IMR-90 (cell line): ENCODE measurements at regions not wholly inside any gene's neighbourhood (a gene's known extent, or its start where the extent isn't known, plus 50 kb on each side); places are given as distances from the start of the nearest gene placed in this dataset.

ENCODE experiments used
- ATAC-seq: fragments of 200-7000 bp; cut with Tn5 transposase; 2 replicates; pipeline ENCODE4 v1.9.1; 2020; ENCODE audit warnings: low read depth, mild to moderate bottlenecking, moderate library complexity
- BruUV-seq: library from RNA; stranded (reverse); fragments of 400-500 nt; replicated peaks from 2 replicates; lab custom pipeline; 2021; lab: Mats Ljungman, UMichigan
- CTCF ChIA-PET: fragments of 300-600 bp; formaldehyde crosslinking; extraction: SDS; loops from one replicate; lab custom pipeline; 2021; ENCODE audit warnings: antibody characterized with exemption; lab: Yijun Ruan, JAX
- POLR2A ChIA-PET: fragments of 300-600 bp; sonication (Branson Sonifier 250); formaldehyde crosslinking; loops from one replicate; lab custom pipeline; 2022; ENCODE audit warnings: antibody characterized with exemption; ENCODE audit not compliant: unreplicated experiment; lab: Charles Lee
- DNase-seq: peaks from one replicate; pipeline ENCODE4 v3.0.0; 2013
- H2AFZ ChIP-seq: replicated peaks from 2 replicates; pipeline ENCODE3; 2013; ENCODE audit warnings: low read length, mild to moderate bottlenecking; ENCODE audit not compliant: poor library complexity
- H2AK5ac ChIP-seq: 2 replicates; pipeline ENCODE4 v1.6.1; 2013; ENCODE audit warnings: low read depth, low read length, inconsistent platforms
- H2AK9ac ChIP-seq: replicated peaks from 2 replicates; pipeline ENCODE3; 2013; ENCODE audit warnings: mild to moderate bottlenecking, low read depth, low read length, moderate library complexity; ENCODE audit not compliant: poor library complexity
- H2BK120ac ChIP-seq: 2 replicates; pipeline ENCODE4 v1.6.1; 2013; ENCODE audit warnings: low read depth, low read length, inconsistent platforms
- H2BK15ac ChIP-seq: 3 replicates; pipeline ENCODE4 v1.6.1; 2013; ENCODE audit warnings: low read depth, low read length, inconsistent platforms
- H2BK20ac ChIP-seq: 2 replicates; pipeline ENCODE4 v1.6.1; 2013; ENCODE audit warnings: low read depth, mild to moderate bottlenecking, inconsistent platforms, low read length, moderate library complexity
- H2BK5ac ChIP-seq: 2 replicates; pipeline ENCODE4 v1.6.1; 2013; ENCODE audit warnings: mild to moderate bottlenecking, low read depth, low read length, inconsistent platforms; ENCODE audit not compliant: poor library complexity, severe bottlenecking
- H3K14ac ChIP-seq: replicated peaks from 2 replicates; pipeline ENCODE4 v1.6.1; 2013; ENCODE audit warnings: low read depth, low read length, inconsistent platforms
- H3K18ac ChIP-seq: 2 replicates; pipeline ENCODE4 v1.6.1; 2013; ENCODE audit warnings: low read depth, low read length, control low read depth
- H3K23ac ChIP-seq: 2 replicates; pipeline ENCODE4 v1.6.1; 2013; ENCODE audit warnings: low read depth, low read length, inconsistent platforms
- H3K27ac ChIP-seq: 2 replicates; pipeline ENCODE4 v1.5.1; 2013; ENCODE audit warnings: mild to moderate bottlenecking, control low read depth, low read length; ENCODE audit not compliant: insufficient read depth
- H3K27me3 ChIP-seq: 2 replicates; pipeline ENCODE4 v1.6.1; 2013; ENCODE audit warnings: low read length; ENCODE audit not compliant: control insufficient read depth, insufficient read depth
- H3K36me3 ChIP-seq: 2 replicates; pipeline ENCODE4 v1.6.1; 2013; ENCODE audit warnings: low read length, mixed read lengths; ENCODE audit not compliant: control insufficient read depth, insufficient read depth
- H3K4ac ChIP-seq: 2 replicates; pipeline ENCODE4 v1.6.1; 2013; ENCODE audit warnings: low read depth, low read length, inconsistent platforms
- H3K4me1 ChIP-seq: 2 replicates; pipeline ENCODE4 v1.6.1; 2013; ENCODE audit warnings: low read length, mixed read lengths; ENCODE audit not compliant: control insufficient read depth, insufficient read depth
- H3K4me2 ChIP-seq: 2 replicates; pipeline ENCODE4 v1.6.1; 2013; ENCODE audit warnings: low read depth, mild to moderate bottlenecking, control low read depth, low read length, moderate library complexity
- H3K4me3 ChIP-seq: 2 replicates; pipeline ENCODE4 v1.5.1; 2013; ENCODE audit warnings: low read depth, mild to moderate bottlenecking, control low read depth, low read length, moderate library complexity; ENCODE audit not compliant: insufficient read depth
- H3K56ac ChIP-seq: 2 replicates; pipeline ENCODE4 v1.6.1; 2013; ENCODE audit warnings: low read length, inconsistent platforms; ENCODE audit not compliant: insufficient read depth; ENCODE audit errors: extremely low read depth
- H3K79me1 ChIP-seq, 2 experiments: 2 replicates each; pipeline ENCODE4 v1.6.1; 2013; ENCODE audit warnings: low read length in 2 of 2, inconsistent platforms in 1 of 2, low read depth in 1 of 2
- H3K9ac ChIP-seq: 2 replicates; pipeline ENCODE4 v1.6.1; 2013; ENCODE audit warnings: low read depth, low read length, control low read depth
- H3K9me1 ChIP-seq: 2 replicates; pipeline ENCODE4 v1.6.1; 2013; ENCODE audit warnings: low read length, inconsistent platforms; ENCODE audit not compliant: insufficient read depth
- H3K9me3 ChIP-seq: 2 replicates; pipeline ENCODE4 v1.6.1; 2013; ENCODE audit warnings: low read length; ENCODE audit not compliant: control insufficient read depth, insufficient read depth
- H4K20me1 ChIP-seq: 2 replicates; pipeline ENCODE4 v1.6.1; 2013; ENCODE audit warnings: low read length, inconsistent platforms; ENCODE audit not compliant: insufficient read depth
- H4K5ac ChIP-seq: 2 replicates; pipeline ENCODE4 v1.6.1; 2013; ENCODE audit warnings: mild to moderate bottlenecking, low read depth, low read length, control low read depth
- H4K8ac ChIP-seq, 2 experiments: 2 replicates each; pipeline ENCODE4 v1.6.1; 2013; ENCODE audit warnings: low read depth in 2 of 2, low read length in 2 of 2, control low read depth in 1 of 2, inconsistent platforms in 1 of 2
- H4K91ac ChIP-seq: 2 replicates; pipeline ENCODE4 v1.6.1; 2013; ENCODE audit warnings: low read depth, low read length, inconsistent platforms; ENCODE audit not compliant: insufficient read depth
- BHLHE40 ChIP-seq: fragments of 150-350 bp; IDR thresholded peaks from 2 replicates; pipeline ENCODE4 v1.6.1; 2016; ENCODE audit warnings: mild to moderate bottlenecking, low read depth, low read length
- CEBPB ChIP-seq: IDR thresholded peaks from 2 replicates; pipeline ENCODE4 v1.6.1; 2012; ENCODE audit warnings: low read depth, low read length, improper control_type of control experiment
- CHD1 ChIP-seq: IDR thresholded peaks from 2 replicates; pipeline ENCODE4 v1.6.1; 2012; ENCODE audit warnings: low read depth, low read length, improper control_type of control experiment
- FOS ChIP-seq: fragments of 150-350 bp; IDR thresholded peaks from 2 replicates; pipeline ENCODE4 v1.6.1; 2016; ENCODE audit warnings: low read depth, low read length
- MAFK ChIP-seq: IDR thresholded peaks from 2 replicates; pipeline ENCODE4 v1.6.1; 2012; ENCODE audit warnings: low read depth, low read length, improper control_type of control experiment
- MAZ ChIP-seq: IDR thresholded peaks from 2 replicates; pipeline ENCODE4 v1.6.1; 2012; ENCODE audit warnings: low read depth, mild to moderate bottlenecking, low read length, improper control_type of control experiment, moderate library complexity, borderline replicate concordance
- MXI1 ChIP-seq: IDR thresholded peaks from 2 replicates; pipeline ENCODE4 v1.6.1; 2012; ENCODE audit warnings: low read depth, mild to moderate bottlenecking, low read length, moderate library complexity, borderline replicate concordance
- NFE2L2 ChIP-seq: fragments of 150-350 bp; IDR thresholded peaks from 2 replicates; pipeline ENCODE4 v1.6.1; 2016; ENCODE audit warnings: low read depth, mild to moderate bottlenecking, low read length
- POLR2A ChIP-seq: IDR thresholded peaks from 2 replicates; pipeline ENCODE4 v1.6.1; 2012; ENCODE audit warnings: mild to moderate bottlenecking, low read depth, low read length
- RAD21 ChIP-seq: IDR thresholded peaks from 2 replicates; pipeline ENCODE4 v1.6.1; 2012; ENCODE audit warnings: low read length, improper control_type of control experiment
- RCOR1 ChIP-seq: IDR thresholded peaks from 2 replicates; pipeline ENCODE4 v1.6.1; 2012; ENCODE audit warnings: mild to moderate bottlenecking, low read length, improper control_type of control experiment; ENCODE audit not compliant: insufficient replicate concordance
- RFX5 ChIP-seq: IDR thresholded peaks from 2 replicates; pipeline ENCODE4 v1.8.0; 2012; ENCODE audit warnings: low read depth, mild to moderate bottlenecking, low read length, moderate library complexity
- SMC3 ChIP-seq: fragments of 150-350 bp; IDR thresholded peaks from 2 replicates; pipeline ENCODE4 v1.6.1; 2016; ENCODE audit warnings: low read depth, mild to moderate bottlenecking, antibody characterized with exemption, low read length, moderate library complexity
- WGBS, 2 experiments: methylation state at CpG; one replicate each; pipeline versions ENCODE4 v1.1.5 to v1.1.7; 2013; ENCODE audit warnings: missing lambda C conversion rate in 2 of 2; ENCODE audit not compliant: insufficient read length in 1 of 2; ENCODE audit errors: extremely low coverage in 2 of 2; 5-methylcytosine and 5-hydroxymethylcytosine counted together
- dilution Hi-C: fragments of 300-500 bp; cut with HindIII; formaldehyde crosslinking; loops from one replicate; pipeline ENCODE4 v1.14.3; 2018; ENCODE audit warnings: low sequenced_read_pairs; ENCODE audit not compliant: unreplicated experiment
- in situ Hi-C: fragments of 300-500 bp; cut with MboI; formaldehyde crosslinking; loops from 3 replicates; pipeline ENCODE4 v1.14.3; 2019; ENCODE audit warnings: low sequenced_read_pairs, inconsistent platforms, mixed read lengths
- intact Hi-C: fragments of 100-400 bp; cut with micrococcal nuclease; formaldehyde crosslinking; loops from 2 replicates; pipeline ENCODE4 v1.10.0; 2022
- TF ChIP-seq, protein P1 (sequence below): fragments of 150-350 bp; IDR thresholded peaks from 2 replicates; pipeline ENCODE4 v1.6.1; 2016; ENCODE audit warnings: low read depth, mild to moderate bottlenecking, low read length, moderate library complexity, borderline replicate concordance
- TF ChIP-seq, protein P2 (sequence below): fragments of 150-350 bp; IDR thresholded peaks from 2 replicates; pipeline ENCODE4 v1.6.1; 2017; ENCODE audit warnings: mild to moderate bottlenecking, antibody characterized with exemption, low read length, low read depth
- TF ChIP-seq, protein P3 (sequence below): conservative IDR thresholded peaks from 2 replicates; pipeline ENCODE4 v1.5.1; 2012; ENCODE audit warnings: mild to moderate bottlenecking, low read depth, low read length, improper control_type of control experiment

DNA sequence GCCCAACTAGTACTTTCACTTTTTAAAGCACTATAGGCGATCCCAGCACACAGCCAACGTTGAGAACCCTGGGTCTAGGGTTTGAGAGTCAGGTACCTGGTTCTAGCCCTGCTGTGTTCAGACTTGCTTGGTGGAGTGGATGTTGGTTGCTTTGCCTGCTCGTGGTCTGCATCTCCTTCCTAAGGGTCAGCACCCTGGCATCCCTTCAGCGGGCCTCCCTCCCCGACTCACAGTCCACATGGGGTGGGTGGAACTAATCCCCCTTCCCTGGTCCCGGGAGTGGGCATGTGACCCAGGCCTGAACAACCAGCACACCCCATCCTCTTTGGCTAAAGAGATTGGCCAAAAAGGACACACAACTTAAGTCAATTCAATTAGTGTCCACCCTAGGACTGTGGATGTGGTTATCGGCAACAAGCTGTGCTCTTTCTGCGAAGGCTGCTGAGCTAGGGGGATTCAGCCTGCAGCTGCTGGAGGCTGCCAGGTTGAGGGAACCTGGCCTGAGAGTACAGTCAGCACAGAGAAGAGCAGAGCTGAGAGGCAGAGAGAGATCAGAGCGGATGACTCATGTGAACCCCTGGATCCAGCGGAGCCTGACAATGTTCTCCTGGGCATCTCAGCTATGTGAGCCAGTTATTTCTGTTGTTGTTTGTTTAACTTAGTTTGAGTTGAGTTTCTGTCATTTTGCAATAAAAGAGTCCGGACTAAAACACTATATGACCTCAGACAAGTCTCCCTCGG, 138.9 kb downstream of the ACTL8 start:
- in situ Hi-C loops = no loop called here
- WGBS, 2 experiments = no CpG with 5 or more reads among the region's 12 CpGs
- H3K4me1 ChIP-seq = no peaks in the 10 kb centered on the region
- intact Hi-C loops = no loop called here
- H4K8ac ChIP-seq = no peak overlapping the region
- H3K9me3 ChIP-seq = peaks cover 2% of the 10 kb centered on the region; the same call in 1 of the 2 replicates
- H3K27ac ChIP-seq = no peak overlapping the region
- H3K36me3 ChIP-seq = no peaks in the 10 kb centered on the region
- no peak overlapping the region for H3K18ac ChIP-seq
- H2BK20ac ChIP-seq = no peak overlapping the region
- no peak overlapping the region for H2BK120ac ChIP-seq
- no TSS peak for BruUV-seq
- no peak overlapping the region for H2AK9ac ChIP-seq
- no peak overlapping the region for H4K5ac ChIP-seq
- no peaks in the 10 kb centered on the region for H3K79me1 ChIP-seq
- H2BK5ac ChIP-seq = no peak overlapping the region
- H3K14ac ChIP-seq = no peak overlapping the region
- H3K9me1 ChIP-seq = no peaks in the 10 kb centered on the region
- no peak overlapping the region for H3K23ac ChIP-seq
- no peaks in the 10 kb centered on the region for H4K20me1 ChIP-seq
- ATAC-seq = peak; percentile 80
- peak; percentile 32 for DNase-seq
- no peak overlapping the region for H3K56ac ChIP-seq
- dilution Hi-C loops = no loop called here
- H2AFZ ChIP-seq = peak overlapping the region; percentile 4
- no peak overlapping the region for H3K4me3 ChIP-seq
- no peak overlapping the region for H3K4me2 ChIP-seq
- peaks cover 30% of the 10 kb centered on the region for H3K27me3 ChIP-seq
- no peak overlapping the region for H4K91ac ChIP-seq
- CTCF ChIA-PET = interaction anchor here (1.2 kb wide), 1 partner anchor 18 kb away, joined by 3 read pairs; no protein-coding TSS in a partner anchor
- no peak overlapping the region; the same call in 1 of the 2 replicates for H2AK5ac ChIP-seq
- H3K9ac ChIP-seq = no peak overlapping the region
- POLR2A ChIA-PET = no interaction called here
- H3K4ac ChIP-seq = no peak overlapping the region
- H2BK15ac ChIP-seq = no peak overlapping the region
- TF ChIP-seq BHLHE40 (no peak), FOS (no peak), CHD1 (no peak), MAZ (no peak), MXI1 (no peak), NFE2L2 (no peak), RAD21 (no peak), CEBPB (no peak), RCOR1 (no peak), POLR2A (no peak), RFX5 (no peak), SMC3 (no peak), MAFK (no peak)
- TF ChIP-seq, protein P1, sequence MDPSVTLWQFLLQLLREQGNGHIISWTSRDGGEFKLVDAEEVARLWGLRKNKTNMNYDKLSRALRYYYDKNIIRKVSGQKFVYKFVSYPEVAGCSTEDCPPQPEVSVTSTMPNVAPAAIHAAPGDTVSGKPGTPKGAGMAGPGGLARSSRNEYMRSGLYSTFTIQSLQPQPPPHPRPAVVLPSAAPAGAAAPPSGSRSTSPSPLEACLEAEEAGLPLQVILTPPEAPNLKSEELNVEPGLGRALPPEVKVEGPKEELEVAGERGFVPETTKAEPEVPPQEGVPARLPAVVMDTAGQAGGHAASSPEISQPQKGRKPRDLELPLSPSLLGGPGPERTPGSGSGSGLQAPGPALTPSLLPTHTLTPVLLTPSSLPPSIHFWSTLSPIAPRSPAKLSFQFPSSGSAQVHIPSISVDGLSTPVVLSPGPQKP = no peak
- TF ChIP-seq, protein P2, sequence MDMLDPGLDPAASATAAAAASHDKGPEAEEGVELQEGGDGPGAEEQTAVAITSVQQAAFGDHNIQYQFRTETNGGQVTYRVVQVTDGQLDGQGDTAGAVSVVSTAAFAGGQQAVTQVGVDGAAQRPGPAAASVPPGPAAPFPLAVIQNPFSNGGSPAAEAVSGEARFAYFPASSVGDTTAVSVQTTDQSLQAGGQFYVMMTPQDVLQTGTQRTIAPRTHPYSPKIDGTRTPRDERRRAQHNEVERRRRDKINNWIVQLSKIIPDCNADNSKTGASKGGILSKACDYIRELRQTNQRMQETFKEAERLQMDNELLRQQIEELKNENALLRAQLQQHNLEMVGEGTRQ = no peak
- TF ChIP-seq, protein P3, sequence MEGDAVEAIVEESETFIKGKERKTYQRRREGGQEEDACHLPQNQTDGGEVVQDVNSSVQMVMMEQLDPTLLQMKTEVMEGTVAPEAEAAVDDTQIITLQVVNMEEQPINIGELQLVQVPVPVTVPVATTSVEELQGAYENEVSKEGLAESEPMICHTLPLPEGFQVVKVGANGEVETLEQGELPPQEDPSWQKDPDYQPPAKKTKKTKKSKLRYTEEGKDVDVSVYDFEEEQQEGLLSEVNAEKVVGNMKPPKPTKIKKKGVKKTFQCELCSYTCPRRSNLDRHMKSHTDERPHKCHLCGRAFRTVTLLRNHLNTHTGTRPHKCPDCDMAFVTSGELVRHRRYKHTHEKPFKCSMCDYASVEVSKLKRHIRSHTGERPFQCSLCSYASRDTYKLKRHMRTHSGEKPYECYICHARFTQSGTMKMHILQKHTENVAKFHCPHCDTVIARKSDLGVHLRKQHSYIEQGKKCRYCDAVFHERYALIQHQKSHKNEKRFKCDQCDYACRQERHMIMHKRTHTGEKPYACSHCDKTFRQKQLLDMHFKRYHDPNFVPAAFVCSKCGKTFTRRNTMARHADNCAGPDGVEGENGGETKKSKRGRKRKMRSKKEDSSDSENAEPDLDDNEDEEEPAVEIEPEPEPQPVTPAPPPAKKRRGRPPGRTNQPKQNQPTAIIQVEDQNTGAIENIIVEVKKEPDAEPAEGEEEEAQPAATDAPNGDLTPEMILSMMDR = no peak
